ENCODE measurements at regions not wholly inside any gene's neighbourhood (a gene's known extent, or its start where the extent isn't known, plus 50 kb on each side); places are given as distances from the start of the nearest gene placed in this dataset.

- TF ChIP-seq CTCF (conservative IDR thresholded peaks at IDR 0.05; ENCODE audit: low read length) (no peak), EZH2phosphoT487 (IDR thresholded peaks at IDR 0.05; ENCODE audit: borderline replicate concordance) (no peak)
Measured at GRCh38 chr2:204354442-204354856, 190.8 kb upstream of the PARD3B start.
